ENCODE measurements at regions not wholly inside any gene's neighbourhood (a gene's known extent, or its start where the extent isn't known, plus 50 kb on each side); places are given as distances from the start of the nearest gene placed in this dataset.

GRCh38 chr13:80059789-80060188, 281.1 kb downstream of the SPRY2 start:
- POLR2A ChIA-PET (ENCODE audit: unreplicated experiment): no interaction called here
- no TSS peak for BruUV-seq (replicated peaks)
- Histone ChIP-seq H3K27me3 (ENCODE audit: insufficient read depth, low read depth) (no peaks in the 10 kb centered on the region), H3K9me3 (ENCODE audit: insufficient read depth, low read depth) (no peaks in the 10 kb centered on the region), H3K4me1 (replicated peaks; ENCODE audit: insufficient read depth) (no peaks in the 10 kb centered on the region), H2AFZ (no peak overlapping the region), H3K36me3 (ENCODE audit: low read depth) (no peaks in the 10 kb centered on the region), H3F3A (ENCODE audit: insufficient read depth, low read depth) (no peaks in the 10 kb centered on the region), H3K4me3 (no peak overlapping the region), H3K27ac (no peak overlapping the region), H3K4me2 (no peak overlapping the region), H3K9me2 (ENCODE audit: insufficient read depth) (no peaks in the 10 kb centered on the region; the same call in 1 of the 2 replicates), H3K79me2 (ENCODE audit: low read depth) (no peaks in the 10 kb centered on the region), H4K20me1 (ENCODE audit: insufficient read depth) (no peaks in the 10 kb centered on the region)
- TF ChIP-seq EZH2 (IDR thresholded peaks at IDR 0.05; ENCODE audit: low read depth): no peak
- no peak for TF ChIP-seq CTCF (conservative IDR thresholded peaks at IDR 0.05)
- DNase-seq: no peak
- CTCF ChIA-PET: interaction anchor here (0.6 kb wide), 1 partner anchor 12 kb away, joined by 9 read pairs; no protein-coding TSS in a partner anchor
- intact Hi-C loops (cut with micrococcal nuclease; ENCODE audit: unreplicated experiment): no loop called here

- no peaks in the 10 kb centered on the region for H3K79me2 ChIP-seq (ENCODE audit: low read depth)
- no peaks in the 10 kb centered on the region for H3K36me3 ChIP-seq (ENCODE audit: low read depth)
- CTCF ChIA-PET: no interaction called here
- no peaks in the 10 kb centered on the region for H4K20me1 ChIP-seq (ENCODE audit: insufficient read depth)
- intact Hi-C loops (cut with micrococcal nuclease; ENCODE audit: unreplicated experiment): no loop called here
- no peak for DNase-seq
- H3K9me3 ChIP-seq (ENCODE audit: insufficient read depth, low read depth): no peaks in the 10 kb centered on the region; the same call in 1 of the 2 replicates
- POLR2A ChIA-PET (ENCODE audit: unreplicated experiment): no interaction called here
- H3K4me3 ChIP-seq: no peak overlapping the region
- TF ChIP-seq CTCF (conservative IDR thresholded peaks at IDR 0.05) (no peak), EZH2 (IDR thresholded peaks at IDR 0.05; ENCODE audit: low read depth) (no peak)
- H3K4me1 ChIP-seq (replicated peaks; ENCODE audit: insufficient read depth): no peaks in the 10 kb centered on the region
- H3K27ac ChIP-seq: no peak overlapping the region
- no peaks in the 10 kb centered on the region for H3F3A ChIP-seq (ENCODE audit: insufficient read depth, low read depth)
- H2AFZ ChIP-seq: no peak overlapping the region
- no peak overlapping the region for H3K4me2 ChIP-seq
- H3K27me3 ChIP-seq (ENCODE audit: insufficient read depth, low read depth): no peaks in the 10 kb centered on the region
- H3K9me2 ChIP-seq (ENCODE audit: insufficient read depth): no peaks in the 10 kb centered on the region; the same call in 1 of the 2 replicates
- BruUV-seq (replicated peaks): no TSS peak
These were observed 282.3 kb downstream of the SPRY2 start for GRCh38 chr13:80058626-80059025.

- POLR2A ChIA-PET (ENCODE audit: unreplicated experiment): no interaction called here
- H3K79me2 ChIP-seq (ENCODE audit: low read depth): no peaks in the 10 kb centered on the region
- no peaks in the 10 kb centered on the region for H3F3A ChIP-seq (ENCODE audit: insufficient read depth, low read depth)
- H3K9me3 ChIP-seq (ENCODE audit: insufficient read depth, low read depth): no peaks in the 10 kb centered on the region; the same call in 1 of the 2 replicates
- no peak overlapping the region for H3K4me3 ChIP-seq
- no peak overlapping the region for H3K4me2 ChIP-seq
- BruUV-seq (replicated peaks): no TSS peak
- H3K4me1 ChIP-seq (replicated peaks; ENCODE audit: insufficient read depth): no peaks in the 10 kb centered on the region
- CTCF ChIA-PET: no interaction called here
- H3K36me3 ChIP-seq (ENCODE audit: low read depth): no peaks in the 10 kb centered on the region
- no peak for DNase-seq
- no peaks in the 10 kb centered on the region for H3K27me3 ChIP-seq (ENCODE audit: insufficient read depth, low read depth)
- no peak overlapping the region for H3K27ac ChIP-seq
- no peaks in the 10 kb centered on the region; the same call in 1 of the 2 replicates for H3K9me2 ChIP-seq (ENCODE audit: insufficient read depth)
- no peaks in the 10 kb centered on the region for H4K20me1 ChIP-seq (ENCODE audit: insufficient read depth)
- no peak overlapping the region for H2AFZ ChIP-seq
- TF ChIP-seq CTCF (conservative IDR thresholded peaks at IDR 0.05): no peak
- TF ChIP-seq EZH2 (IDR thresholded peaks at IDR 0.05; ENCODE audit: low read depth): no peak
- intact Hi-C loops (cut with micrococcal nuclease; ENCODE audit: unreplicated experiment): no loop called here
These were observed 285.1 kb downstream of the SPRY2 start for GRCh38 chr13:80055847-80056246.
